Ishikawa (cell line): ENCODE measurements at regions not wholly inside any gene's neighbourhood (a gene's known extent, or its start where the extent isn't known, plus 50 kb on each side); places are given as distances from the start of the nearest gene placed in this dataset.

Source experiments
- CEBPB ChIP-seq: IDR thresholded peaks from 2 replicates; pipeline ENCODE4 v1.6.1; 2012
- CREB1 ChIP-seq: IDR thresholded peaks from 2 replicates; pipeline ENCODE4 v1.6.1; 2012; ENCODE audit warnings: low read depth
- EGR1 ChIP-seq: IDR thresholded peaks from 2 replicates; pipeline ENCODE4 v1.6.1; 2012
- EP300 ChIP-seq: IDR thresholded peaks from 2 replicates; pipeline ENCODE4 v1.6.1; 2012; ENCODE audit warnings: borderline replicate concordance
- FOXM1 ChIP-seq: IDR thresholded peaks from 2 replicates; pipeline ENCODE4 v1.6.1; 2012; ENCODE audit warnings: low read depth, borderline replicate concordance
- MAX ChIP-seq: IDR thresholded peaks from 2 replicates; pipeline ENCODE4 v1.6.1; 2012
- NFIC ChIP-seq: IDR thresholded peaks from 2 replicates; pipeline ENCODE4 v1.6.1; 2012
- RAD21 ChIP-seq: IDR thresholded peaks from 2 replicates; pipeline ENCODE4 v1.6.1; 2012; ENCODE audit warnings: low read depth
- REST ChIP-seq: IDR thresholded peaks from 2 replicates; pipeline ENCODE4 v1.6.1; 2012; ENCODE audit warnings: low read depth, mild to moderate bottlenecking
- TAF1 ChIP-seq: IDR thresholded peaks from 2 replicates; pipeline ENCODE4 v1.6.1; 2012; ENCODE audit warnings: low read depth, mild to moderate bottlenecking
- TCF12 ChIP-seq: IDR thresholded peaks from 2 replicates; pipeline ENCODE4 v1.6.1; 2012; ENCODE audit warnings: low read depth
- TEAD4 ChIP-seq: IDR thresholded peaks from 2 replicates; pipeline ENCODE4 v1.6.1; 2012
- USF1 ChIP-seq: IDR thresholded peaks from 2 replicates; pipeline ENCODE4 v1.6.1; 2012
- YY1 ChIP-seq: IDR thresholded peaks from 2 replicates; pipeline ENCODE4 v1.6.1; 2012; ENCODE audit warnings: low read depth
- ZBTB7A ChIP-seq: IDR thresholded peaks from 2 replicates; pipeline ENCODE4 v1.6.1; 2012; ENCODE audit warnings: low read depth

- TF ChIP-seq MAX (no peak), RAD21 (no peak), ZBTB7A (no peak), CREB1 (no peak), TCF12 (no peak), USF1 (no peak), YY1 (no peak), EGR1 (no peak), EP300 (no peak), TEAD4 (no peak), TAF1 (no peak), FOXM1 (no peak), CEBPB (no peak), NFIC (no peak), REST (no peak)
Observed at GRCh38 chr11:88038063-88038462, 137.2 kb downstream of the RAB38 start.

GRCh38 chr11:88036701-88037100 is 138.5 kb downstream of the RAB38 start:
- TF ChIP-seq TAF1 (no peak), RAD21 (no peak), TEAD4 (no peak), ZBTB7A (no peak), CEBPB (no peak), USF1 (no peak), FOXM1 (no peak), EP300 (no peak), TCF12 (no peak), YY1 (no peak), EGR1 (no peak), CREB1 (no peak), MAX (no peak), NFIC (no peak), REST (no peak)

GRCh38 chr11:88035271-88035670 is 140.0 kb downstream of the RAB38 start:
- TF ChIP-seq MAX (no peak), USF1 (no peak), TEAD4 (no peak), CEBPB (no peak), TAF1 (no peak), FOXM1 (no peak), TCF12 (no peak), EGR1 (no peak), EP300 (no peak), NFIC (no peak), CREB1 (no peak), YY1 (no peak), REST (no peak), RAD21 (no peak), ZBTB7A (no peak)

- TF ChIP-seq EP300, result no peak
- TF ChIP-seq TEAD4, result no peak
- TF ChIP-seq YY1, result no peak
- TF ChIP-seq REST, result no peak
Observed at GRCh38 chr11:88017666-88018065, 157.6 kb downstream of the RAB38 start.
